B cell (primary cell): ENCODE measurements at regions not wholly inside any gene's neighbourhood (a gene's known extent, or its start where the extent isn't known, plus 50 kb on each side); places are given as distances from the start of the nearest gene placed in this dataset.

Source experiments
- ATAC-seq: fragments of 200-7000 bp; cut with Tn5 transposase; one replicate; pipeline ENCODE4 v1.10.0; 2021; ENCODE audit warnings: low read depth, mild to moderate bottlenecking, moderate number of reproducible peaks, moderate library complexity
- CTCF ChIA-PET: fragments of 350-600 bp; sonication (Branson Sonifier 250); formaldehyde crosslinking; loops from one replicate; lab custom pipeline; 2021; ENCODE audit warnings: antibody characterized with exemption, inconsistent platforms; lab: Charles Lee
- POLR2A ChIA-PET: fragments of 350-600 bp; sonication (Branson Sonifier 250); formaldehyde crosslinking; loops from one replicate; lab custom pipeline; 2021; ENCODE audit warnings: antibody characterized with exemption; lab: Charles Lee
- DNase-seq: peaks from one replicate; pipeline ENCODE4 v3.0.0; 2013
- H2AFZ ChIP-seq: 2 replicates; pipeline ENCODE4 v1.6.1; 2012; ENCODE audit warnings: mild to moderate bottlenecking, low read depth, low read length; ENCODE audit not compliant: insufficient read depth, poor library complexity, severe bottlenecking
- H3K27ac ChIP-seq, 2 donors: 1 replicate in 1 of 2; 2 replicates in 1 of 2; pipeline ENCODE4 v1.5.1; 2012 to 2013; ENCODE audit warnings: low read length in 2 of 2, mild to moderate bottlenecking in 2 of 2, moderate library complexity in 1 of 2
- H3K27me3 ChIP-seq, 4 experiments: fragments of 200-600 bp in 1 of 4; sonication (generic) in 1 of 4; replicated peaks in 1 of 4; 1 replicate in 2 of 4; 2 replicates in 2 of 4; pipeline versions ENCODE4 v1.6.1 to v1.7.0; 2013 to 2016; ENCODE audit warnings: low read length in 3 of 4, mild to moderate bottlenecking in 2 of 4, mixed read lengths in 1 of 4, moderate library complexity in 1 of 4; ENCODE audit not compliant: insufficient read depth in 4 of 4, control insufficient read depth in 3 of 4; ENCODE audit errors: control extremely low read depth in 1 of 4
- H3K36me3 ChIP-seq, 2 experiments: replicated peaks in 1 of 2; 1 replicate in 1 of 2; 2 replicates in 1 of 2; pipeline versions ENCODE4 v1.6.1 to v1.7.1; 2013; ENCODE audit warnings: low read length in 1 of 2; ENCODE audit not compliant: insufficient read depth in 2 of 2, control insufficient read depth in 1 of 2; ENCODE audit errors: control extremely low read depth in 1 of 2, extremely low read depth in 1 of 2
- H3K4me1 ChIP-seq, 2 donors: fragments of 200-600 bp in 1 of 2; sonication (generic) in 1 of 2; 1 replicate in 1 of 2; 2 replicates in 1 of 2; pipeline versions ENCODE4 v1.5.1 to v1.6.1; 2013 to 2017; ENCODE audit warnings: low read length in 2 of 2; ENCODE audit not compliant: control insufficient read depth in 2 of 2, insufficient read depth in 2 of 2
- H3K4me2 ChIP-seq: replicated peaks from 2 replicates; pipeline ENCODE3; 2012; ENCODE audit warnings: mild to moderate bottlenecking, low read depth, low read length; ENCODE audit not compliant: poor library complexity, severe bottlenecking
- H3K4me3 ChIP-seq, 5 experiments: fragments of 200-600 bp in 1 of 5; sonication (generic) in 1 of 5; 1 replicate in 3 of 5; 2 replicates in 2 of 5; pipeline versions ENCODE4 v1.5.1 to v1.7.0; 2011 to 2016; ENCODE audit warnings: low read length in 4 of 5, mild to moderate bottlenecking in 4 of 5, low read depth in 2 of 5, control low read depth in 1 of 5, moderate library complexity in 1 of 5; ENCODE audit not compliant: insufficient read depth in 1 of 5; ENCODE audit errors: control extremely low read depth in 1 of 5, extremely low read depth in 1 of 5
- H3K79me2 ChIP-seq: fragments of 200-600 bp; sonication (generic); one replicate; pipeline ENCODE4 v1.6.0; 2016; ENCODE audit warnings: low read length; ENCODE audit not compliant: control insufficient read depth, insufficient read depth
- H3K9ac ChIP-seq: fragments of 200-600 bp; sonication (generic); 2 replicates; pipeline ENCODE4 v1.6.1; 2017; ENCODE audit warnings: mild to moderate bottlenecking, low read length, moderate library complexity
- H3K9me3 ChIP-seq, 3 donors: one replicate each; pipeline versions ENCODE4 v1.6.1 to v1.7.1; 2013; ENCODE audit warnings: low read length in 2 of 3; ENCODE audit not compliant: control insufficient read depth in 2 of 3, insufficient read depth in 1 of 3; ENCODE audit errors: control extremely low read depth in 1 of 3
- H4K20me1 ChIP-seq: 2 replicates; pipeline ENCODE4 v1.6.0; 2012; ENCODE audit warnings: mild to moderate bottlenecking, low read length; ENCODE audit not compliant: insufficient read depth, control insufficient read depth, poor library complexity, severe bottlenecking
- H3K27ac Mint-ChIP-seq: one replicate; pipeline ENCODE4 v1.8.0; 2021; ENCODE audit warnings: mixed read lengths
- H3K27me3 Mint-ChIP-seq: one replicate; pipeline ENCODE4 v1.8.0; 2021; ENCODE audit warnings: mixed read lengths
- H3K4me1 Mint-ChIP-seq: one replicate; pipeline ENCODE4 v1.8.0; 2021; ENCODE audit warnings: mixed read lengths
- H3K4me3 Mint-ChIP-seq: one replicate; pipeline ENCODE4 v1.8.0; 2021; ENCODE audit warnings: mixed read lengths
- H3K9me3 Mint-ChIP-seq: one replicate; pipeline ENCODE4 v1.8.0; 2022; ENCODE audit warnings: mixed read lengths; ENCODE audit not compliant: insufficient read depth
- CTCF ChIP-seq: fragments of 200-600 bp; IDR thresholded peaks from one replicate; pipeline ENCODE4 v1.8.0; 2022; ENCODE audit warnings: antibody characterized with exemption, mild to moderate bottlenecking
- EZH2 ChIP-seq: IDR thresholded peaks from 2 replicates; pipeline ENCODE4 v1.6.1; 2012; ENCODE audit warnings: borderline replicate concordance, low read depth, mild to moderate bottlenecking, moderate library complexity, low read length; ENCODE audit not compliant: insufficient read depth, poor library complexity, severe bottlenecking
- WGBS: methylation state at CpG from one replicate; pipeline ENCODE4 v1.1.5; 2013; ENCODE audit warnings: missing lambda C conversion rate; ENCODE audit not compliant: insufficient coverage; 5-methylcytosine and 5-hydroxymethylcytosine counted together
- intact Hi-C: fragments of 100-400 bp; cut with micrococcal nuclease; formaldehyde crosslinking; loops from one replicate; pipeline ENCODE4 v1.10.0; 2022

- Histone ChIP-seq H3K4me3 (no peak overlapping the region), H3K27me3 (no peaks in the 10 kb centered on the region), H3K4me1 (peaks cover 14 to 17% of the 10 kb centered on the region in 2 donors), H3K36me3 (no peaks in the 10 kb centered on the region), H3K9me3 (no peaks in the 10 kb centered on the region), H3K9ac (no peak overlapping the region), H3K27ac (no peak overlapping the region), H2AFZ (no peak overlapping the region), H4K20me1 (no peaks in the 10 kb centered on the region), H3K79me2 (peaks cover 9% of the 10 kb centered on the region), H3K4me2 (no peak overlapping the region)
- Mint-ChIP-seq H3K4me1 (peaks cover 23% of the 10 kb centered on the region), H3K27me3 (no peaks in the 10 kb centered on the region), H3K4me3 (no peak overlapping the region), H3K9me3 (no peaks in the 10 kb centered on the region), H3K27ac (no peak overlapping the region)
- TF ChIP-seq CTCF (no peak), EZH2 (no peak)
- no peak for DNase-seq
- no peak for ATAC-seq
- WGBS = no CpG with 5 or more reads among the region's 5 CpGs
- intact Hi-C loops = no loop called here
- CTCF ChIA-PET = interaction anchor here (0.5 kb wide), 1 partner anchor 18 kb away, joined by 3 read pairs; no protein-coding TSS in a partner anchor
- POLR2A ChIA-PET = no interaction called here
Measured at GRCh38 chrX:45774961-45775360, 574.3 kb upstream of the DIPK2B start.

GRCh38 chrX:45773572-45773971 is 572.9 kb upstream of the DIPK2B start:
- no peaks in the 10 kb centered on the region for H3K9me3 ChIP-seq
- Mint-ChIP-seq H3K27me3 (no peaks in the 10 kb centered on the region), H3K27ac (no peak overlapping the region), H3K9me3 (no peaks in the 10 kb centered on the region), H3K4me3 (no peak overlapping the region), H3K4me1 (peaks cover 23% of the 10 kb centered on the region)
- ATAC-seq (no peak), DNase-seq (no peak)
- TF ChIP-seq EZH2 = no peak
- no peak for TF ChIP-seq CTCF
- peaks cover 20% of the 10 kb centered on the region for H3K79me2 ChIP-seq
- H3K27me3 ChIP-seq = no peaks in the 10 kb centered on the region
- H3K9ac ChIP-seq = no peak overlapping the region
- H3K4me3 ChIP-seq = no peak overlapping the region
- no peak overlapping the region for H3K27ac ChIP-seq
- H3K36me3 ChIP-seq = no peaks in the 10 kb centered on the region
- WGBS = 100% methylated on average over 2 of the region's 4 CpGs
- peaks cover 14 to 17% of the 10 kb centered on the region in 2 donors for H3K4me1 ChIP-seq
- no peaks in the 10 kb centered on the region for H4K20me1 ChIP-seq
- ChIA-PET CTCF (interaction anchor here (1.4 kb wide), 1 partner anchor 11 kb away, joined by 3 read pairs; no protein-coding TSS in a partner anchor), POLR2A (no interaction called here)
- no peak overlapping the region for H2AFZ ChIP-seq
- H3K4me2 ChIP-seq = no peak overlapping the region
- intact Hi-C loops = no loop called here
